ENCODE measurements at regions not wholly inside any gene's neighbourhood (a gene's known extent, or its start where the extent isn't known, plus 50 kb on each side); places are given as distances from the start of the nearest gene placed in this dataset.

DNA sequence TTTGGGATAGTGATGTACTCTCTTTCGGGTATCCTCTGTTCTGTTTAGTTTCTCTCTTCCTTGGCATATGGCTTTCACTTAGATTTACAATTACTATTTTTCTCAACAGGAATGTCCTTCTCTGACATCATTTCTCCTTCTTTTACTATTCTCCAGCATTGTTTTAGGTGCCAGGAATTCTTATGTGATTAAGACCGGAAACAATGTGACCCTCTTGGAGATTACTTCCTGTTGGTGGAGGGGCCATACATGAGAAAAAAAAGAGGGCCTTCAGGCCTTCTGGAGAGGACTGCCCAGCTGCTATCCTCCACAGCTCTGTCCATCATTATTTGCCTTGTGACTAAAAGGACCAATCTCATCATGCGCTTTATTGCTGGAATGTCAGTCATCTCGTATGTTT, 50.4 kb upstream of the ADAMTS5 start:
- H3K36me3 ChIP-seq (ENCODE audit: insufficient read depth, low read length): no peaks in the 10 kb centered on the region
- H3K9me3 ChIP-seq (ENCODE audit: insufficient read depth, low read depth, low read length): no peaks in the 10 kb centered on the region
- no peak for TF ChIP-seq EZH2phosphoT487 (IDR thresholded peaks at IDR 0.05; ENCODE audit: borderline replicate concordance)
- TF ChIP-seq, protein P1, sequence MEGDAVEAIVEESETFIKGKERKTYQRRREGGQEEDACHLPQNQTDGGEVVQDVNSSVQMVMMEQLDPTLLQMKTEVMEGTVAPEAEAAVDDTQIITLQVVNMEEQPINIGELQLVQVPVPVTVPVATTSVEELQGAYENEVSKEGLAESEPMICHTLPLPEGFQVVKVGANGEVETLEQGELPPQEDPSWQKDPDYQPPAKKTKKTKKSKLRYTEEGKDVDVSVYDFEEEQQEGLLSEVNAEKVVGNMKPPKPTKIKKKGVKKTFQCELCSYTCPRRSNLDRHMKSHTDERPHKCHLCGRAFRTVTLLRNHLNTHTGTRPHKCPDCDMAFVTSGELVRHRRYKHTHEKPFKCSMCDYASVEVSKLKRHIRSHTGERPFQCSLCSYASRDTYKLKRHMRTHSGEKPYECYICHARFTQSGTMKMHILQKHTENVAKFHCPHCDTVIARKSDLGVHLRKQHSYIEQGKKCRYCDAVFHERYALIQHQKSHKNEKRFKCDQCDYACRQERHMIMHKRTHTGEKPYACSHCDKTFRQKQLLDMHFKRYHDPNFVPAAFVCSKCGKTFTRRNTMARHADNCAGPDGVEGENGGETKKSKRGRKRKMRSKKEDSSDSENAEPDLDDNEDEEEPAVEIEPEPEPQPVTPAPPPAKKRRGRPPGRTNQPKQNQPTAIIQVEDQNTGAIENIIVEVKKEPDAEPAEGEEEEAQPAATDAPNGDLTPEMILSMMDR (conservative IDR thresholded peaks at IDR 0.05; ENCODE audit: low read length): no peak
- H3K9ac ChIP-seq (ENCODE audit: low read depth, low read length, poor library complexity, severe bottlenecking): no peak overlapping the region
- H3F3A ChIP-seq (ENCODE audit: low read depth): no peaks in the 10 kb centered on the region
- H3K79me2 ChIP-seq (ENCODE audit: insufficient read depth, low read length): no peaks in the 10 kb centered on the region
- H3K27me3 ChIP-seq (ENCODE audit: insufficient read depth, low read length, poor library complexity, severe bottlenecking): no peaks in the 10 kb centered on the region
- H3K4me3 ChIP-seq (ENCODE audit: low read length, poor library complexity, severe bottlenecking): no peak overlapping the region
- no peaks in the 10 kb centered on the region for H3K4me1 ChIP-seq (ENCODE audit: insufficient read depth, low read length, poor library complexity, severe bottlenecking)
- no peak overlapping the region for H2AFZ ChIP-seq (ENCODE audit: low read length)
- no peak overlapping the region for H3K4me2 ChIP-seq (ENCODE audit: low read depth, low read length, poor library complexity, severe bottlenecking)
- H4K20me1 ChIP-seq (ENCODE audit: insufficient read depth, low read length, poor library complexity, severe bottlenecking): no peaks in the 10 kb centered on the region
- H3K9me2 ChIP-seq (replicated peaks; ENCODE audit: low read depth, low read length): no peaks in the 10 kb centered on the region

Data from Loucy (cell line).